Stomach smooth muscle (tissue), 2 donors: ENCODE measurements at regions not wholly inside any gene's neighbourhood (a gene's known extent, or its start where the extent isn't known, plus 50 kb on each side); places are given as distances from the start of the nearest gene placed in this dataset.
"Not testable (repeated sequence)": the region's sequence is repeated elsewhere in the genome, so short reads cannot be mapped to it uniquely, and the experiment has no call there.

Experiments
- H3K27ac ChIP-seq: one replicate; pipeline ENCODE4 v1.7.0; 2013; ENCODE audit warnings: mild to moderate bottlenecking, low read length, inconsistent platforms
- H3K27me3 ChIP-seq, 2 donors: one replicate each; pipeline ENCODE4 v1.7.0; 2013; ENCODE audit warnings: low read length in 2 of 2; ENCODE audit not compliant: insufficient read depth in 2 of 2, control insufficient read depth in 1 of 2
- H3K36me3 ChIP-seq, 2 donors: one replicate each; pipeline ENCODE4 v1.7.0; 2013; ENCODE audit warnings: low read length in 2 of 2; ENCODE audit not compliant: control insufficient read depth in 2 of 2, insufficient read depth in 2 of 2
- H3K4me1 ChIP-seq: one replicate; pipeline ENCODE4 v1.7.0; 2013; ENCODE audit warnings: low read length; ENCODE audit not compliant: control insufficient read depth, insufficient read depth
- H3K4me3 ChIP-seq, 2 donors: one replicate each; pipeline ENCODE4 v1.7.0; 2013; ENCODE audit warnings: low read length in 2 of 2
- H3K9ac ChIP-seq, 2 donors: one replicate each; pipeline ENCODE4 v1.7.0; 2013; ENCODE audit warnings: low read length in 2 of 2, mild to moderate bottlenecking in 1 of 2
- H3K9me3 ChIP-seq, 2 donors: one replicate each; pipeline ENCODE4 v1.7.0; 2013; ENCODE audit warnings: low read length in 2 of 2; ENCODE audit not compliant: control insufficient read depth in 2 of 2
- donor health status: healthy.
- donor health status: Pancreatic carcinoma.

- no peaks in the 10 kb centered on the region for H3K9me3 ChIP-seq
- no peaks in the 10 kb centered on the region for H3K27me3 ChIP-seq
- H3K4me3 ChIP-seq: no peak overlapping the region
Observed at GRCh38 chr18:65671621-65672415, 79.0 kb upstream of the CDH7 start.

GRCh38 chr18:65670145-65670544, 80.7 kb upstream of the CDH7 start:
- not testable (repeated sequence) for H3K4me3 ChIP-seq, H3K36me3 ChIP-seq, H3K27ac ChIP-seq, H3K4me1 ChIP-seq, H3K27me3 ChIP-seq, H3K9ac ChIP-seq, H3K9me3 ChIP-seq

More at GRCh38 chr18:65671621-65672415, 79.0 kb upstream of the CDH7 start:
- H3K36me3 ChIP-seq: no peaks in the 10 kb centered on the region
- H3K27ac ChIP-seq: no peak overlapping the region
- H3K9ac ChIP-seq: no peak overlapping the region
- no peaks in the 10 kb centered on the region for H3K4me1 ChIP-seq

GRCh38 chr18:65661391-65661790, 89.4 kb upstream of the CDH7 start:
- Histone ChIP-seq H3K4me1 (no peaks in the 10 kb centered on the region), H3K36me3 (no peaks in the 10 kb centered on the region)

GRCh38 chr18:65659912-65660311, 90.9 kb upstream of the CDH7 start:
- Histone ChIP-seq H3K4me3 (no peak overlapping the region), H3K27me3 (no peaks in the 10 kb centered on the region), H3K9ac (no peak overlapping the region), H3K9me3 (no peaks in the 10 kb centered on the region), H3K27ac (no peak overlapping the region), H3K4me1 (no peaks in the 10 kb centered on the region), H3K36me3 (no peaks in the 10 kb centered on the region)

More at GRCh38 chr18:65661391-65661790, 89.4 kb upstream of the CDH7 start:
- H3K27me3 ChIP-seq: no peaks in the 10 kb centered on the region
- H3K9ac ChIP-seq: no peak overlapping the region
- no peaks in the 10 kb centered on the region for H3K9me3 ChIP-seq
- no peak overlapping the region for H3K27ac ChIP-seq
- no peak overlapping the region for H3K4me3 ChIP-seq

GRCh38 chr18:65659312-65659711, 91.5 kb upstream of the CDH7 start:
- no peaks in the 10 kb centered on the region for H3K4me1 ChIP-seq
- H3K27ac ChIP-seq: no peak overlapping the region
- no peaks in the 10 kb centered on the region for H3K9me3 ChIP-seq
- no peak overlapping the region for H3K4me3 ChIP-seq
- no peaks in the 10 kb centered on the region for H3K36me3 ChIP-seq
- no peaks in the 10 kb centered on the region for H3K27me3 ChIP-seq
- no peak overlapping the region for H3K9ac ChIP-seq

GRCh38 chr18:65651192-65651591, 99.6 kb upstream of the CDH7 start:
- no peak overlapping the region for H3K27ac ChIP-seq
- H3K27me3 ChIP-seq: no peaks in the 10 kb centered on the region

GRCh38 chr18:65632236-65632635, 118.6 kb upstream of the CDH7 start:
- Histone ChIP-seq H3K4me1 (no peaks in the 10 kb centered on the region), H3K9ac (no peak overlapping the region), H3K36me3 (no peaks in the 10 kb centered on the region), H3K4me3 (no peak overlapping the region), H3K9me3 (no peaks in the 10 kb centered on the region), H3K27ac (no peak overlapping the region), H3K27me3 (no peaks in the 10 kb centered on the region)

More at GRCh38 chr18:65651192-65651591, 99.6 kb upstream of the CDH7 start:
- Histone ChIP-seq H3K4me1 (no peaks in the 10 kb centered on the region), H3K9ac (no peak overlapping the region), H3K9me3 (peaks cover 0 to 4% of the 10 kb centered on the region in 2 donors), H3K4me3 (no peak overlapping the region), H3K36me3 (no peaks in the 10 kb centered on the region)

GRCh38 chr18:65631766-65632165, 119.0 kb upstream of the CDH7 start:
- Histone ChIP-seq H3K9me3 (no peaks in the 10 kb centered on the region), H3K4me3 (no peak overlapping the region), H3K36me3 (no peaks in the 10 kb centered on the region), H3K27me3 (no peaks in the 10 kb centered on the region), H3K4me1 (no peaks in the 10 kb centered on the region), H3K9ac (no peak overlapping the region), H3K27ac (no peak overlapping the region)

- no peak overlapping the region for H3K4me3 ChIP-seq
- no peaks in the 10 kb centered on the region for H3K4me1 ChIP-seq
- H3K36me3 ChIP-seq: no peaks in the 10 kb centered on the region
- no peaks in the 10 kb centered on the region for H3K9me3 ChIP-seq
- H3K9ac ChIP-seq: no peak overlapping the region
- no peak overlapping the region for H3K27ac ChIP-seq
- no peaks in the 10 kb centered on the region for H3K27me3 ChIP-seq
Observed at GRCh38 chr18:65628390-65628789, 122.4 kb upstream of the CDH7 start.

- Histone ChIP-seq H3K4me3 (no peak overlapping the region), H3K9ac (no peak overlapping the region), H3K9me3 (no peaks in the 10 kb centered on the region), H3K27me3 (no peaks in the 10 kb centered on the region), H3K27ac (no peak overlapping the region), H3K36me3 (no peaks in the 10 kb centered on the region), H3K4me1 (no peaks in the 10 kb centered on the region)
Observed at GRCh38 chr18:65623676-65624075, 127.1 kb upstream of the CDH7 start.

GRCh38 chr18:65622436-65622835, 128.4 kb upstream of the CDH7 start:
- no peak overlapping the region for H3K27ac ChIP-seq
- H3K9ac ChIP-seq: no peak overlapping the region
- H3K9me3 ChIP-seq: no peaks in the 10 kb centered on the region
- H3K36me3 ChIP-seq: no peaks in the 10 kb centered on the region
- H3K4me3 ChIP-seq: no peak overlapping the region
- no peaks in the 10 kb centered on the region for H3K27me3 ChIP-seq
- H3K4me1 ChIP-seq: no peaks in the 10 kb centered on the region
